Bronchial epithelial cell (primary cell): ENCODE measurements at regions not wholly inside any gene's neighbourhood (a gene's known extent, or its start where the extent isn't known, plus 50 kb on each side); places are given as distances from the start of the nearest gene placed in this dataset.

Experiments used
- DNase-seq: peaks from one replicate; pipeline ENCODE4 v3.0.0-alpha.2; 2010; ENCODE audit warnings: low read depth
- FAIRE-seq: peaks from 2 replicates; lab custom pipeline; 2011; peaks lifted over from hg19 to GRCh38; lab: Jason Lieb, UNC
- H3K27me3 ChIP-seq: 2 replicates; pipeline ENCODE4 v1.5.1; 2011; ENCODE audit warnings: low read length; ENCODE audit not compliant: control insufficient read depth, insufficient read depth
- H3K36me3 ChIP-seq: 2 replicates; pipeline ENCODE4 v1.5.1; 2011; ENCODE audit warnings: low read length; ENCODE audit not compliant: control insufficient read depth, insufficient read depth
- H3K4me3 ChIP-seq: 2 replicates; pipeline ENCODE4 v1.5.1; 2011; ENCODE audit warnings: mild to moderate bottlenecking, low read depth, low read length, control low read depth
- TF ChIP-seq, protein P1 (sequence below): IDR thresholded peaks from 2 replicates; pipeline ENCODE4 v1.5.1; 2011; ENCODE audit warnings: mild to moderate bottlenecking, moderate library complexity, low read length, control low read depth, inconsistent platforms; ENCODE audit not compliant: insufficient read depth, severe bottlenecking

- FAIRE-seq = no peak
- no peak for DNase-seq
Observed at GRCh38 chr3:111414531-111414930, 127.5 kb upstream of the CD96 start.

DNA sequence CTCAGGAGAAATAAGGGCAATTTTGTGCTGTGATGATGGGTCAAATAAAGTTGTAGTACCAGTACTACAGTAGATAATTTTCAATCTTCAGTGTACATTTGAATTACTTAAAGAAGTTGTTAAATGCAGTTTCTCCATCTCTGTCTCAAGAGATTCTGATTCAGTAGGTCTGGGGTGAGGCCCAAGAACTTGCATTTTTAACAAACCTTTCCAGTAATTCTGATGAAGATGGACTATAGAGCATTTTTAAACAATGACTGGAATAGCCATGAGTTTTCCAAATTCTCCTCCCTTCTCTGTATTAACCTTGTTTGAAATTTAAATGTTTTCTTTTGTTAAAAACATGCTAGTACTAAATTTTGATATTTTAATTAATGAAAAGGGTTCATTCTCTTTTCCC lies 127.0 kb upstream of the CD96 start:
- TF ChIP-seq, protein P1, sequence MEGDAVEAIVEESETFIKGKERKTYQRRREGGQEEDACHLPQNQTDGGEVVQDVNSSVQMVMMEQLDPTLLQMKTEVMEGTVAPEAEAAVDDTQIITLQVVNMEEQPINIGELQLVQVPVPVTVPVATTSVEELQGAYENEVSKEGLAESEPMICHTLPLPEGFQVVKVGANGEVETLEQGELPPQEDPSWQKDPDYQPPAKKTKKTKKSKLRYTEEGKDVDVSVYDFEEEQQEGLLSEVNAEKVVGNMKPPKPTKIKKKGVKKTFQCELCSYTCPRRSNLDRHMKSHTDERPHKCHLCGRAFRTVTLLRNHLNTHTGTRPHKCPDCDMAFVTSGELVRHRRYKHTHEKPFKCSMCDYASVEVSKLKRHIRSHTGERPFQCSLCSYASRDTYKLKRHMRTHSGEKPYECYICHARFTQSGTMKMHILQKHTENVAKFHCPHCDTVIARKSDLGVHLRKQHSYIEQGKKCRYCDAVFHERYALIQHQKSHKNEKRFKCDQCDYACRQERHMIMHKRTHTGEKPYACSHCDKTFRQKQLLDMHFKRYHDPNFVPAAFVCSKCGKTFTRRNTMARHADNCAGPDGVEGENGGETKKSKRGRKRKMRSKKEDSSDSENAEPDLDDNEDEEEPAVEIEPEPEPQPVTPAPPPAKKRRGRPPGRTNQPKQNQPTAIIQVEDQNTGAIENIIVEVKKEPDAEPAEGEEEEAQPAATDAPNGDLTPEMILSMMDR = no peak
- DNase-seq (no peak), FAIRE-seq (no peak)
- Histone ChIP-seq H3K36me3 (no peaks in the 10 kb centered on the region), H3K4me3 (no peak overlapping the region), H3K27me3 (no peaks in the 10 kb centered on the region)

More at GRCh38 chr3:111414531-111414930, 127.5 kb upstream of the CD96 start:
- Histone ChIP-seq H3K27me3 (no peaks in the 10 kb centered on the region), H3K4me3 (no peak overlapping the region), H3K36me3 (no peaks in the 10 kb centered on the region)
- TF ChIP-seq, protein P1 = no peak

GRCh38 chr3:111418391-111418790 lies 123.6 kb upstream of the CD96 start:
- no peak for FAIRE-seq

GRCh38 chr3:111428301-111428700 lies 113.7 kb upstream of the CD96 start:
- H3K4me3 ChIP-seq = no peak overlapping the region
- no peaks in the 10 kb centered on the region for H3K27me3 ChIP-seq
- TF ChIP-seq, protein P1 = no peak
- H3K36me3 ChIP-seq = no peaks in the 10 kb centered on the region
- DNase-seq (no peak), FAIRE-seq (peak; percentile 23)

More at GRCh38 chr3:111418391-111418790, 123.6 kb upstream of the CD96 start:
- H3K27me3 ChIP-seq = no peaks in the 10 kb centered on the region
- no peaks in the 10 kb centered on the region for H3K36me3 ChIP-seq
- TF ChIP-seq, protein P1 = no peak
- no peak for DNase-seq
- no peak overlapping the region for H3K4me3 ChIP-seq

DNA sequence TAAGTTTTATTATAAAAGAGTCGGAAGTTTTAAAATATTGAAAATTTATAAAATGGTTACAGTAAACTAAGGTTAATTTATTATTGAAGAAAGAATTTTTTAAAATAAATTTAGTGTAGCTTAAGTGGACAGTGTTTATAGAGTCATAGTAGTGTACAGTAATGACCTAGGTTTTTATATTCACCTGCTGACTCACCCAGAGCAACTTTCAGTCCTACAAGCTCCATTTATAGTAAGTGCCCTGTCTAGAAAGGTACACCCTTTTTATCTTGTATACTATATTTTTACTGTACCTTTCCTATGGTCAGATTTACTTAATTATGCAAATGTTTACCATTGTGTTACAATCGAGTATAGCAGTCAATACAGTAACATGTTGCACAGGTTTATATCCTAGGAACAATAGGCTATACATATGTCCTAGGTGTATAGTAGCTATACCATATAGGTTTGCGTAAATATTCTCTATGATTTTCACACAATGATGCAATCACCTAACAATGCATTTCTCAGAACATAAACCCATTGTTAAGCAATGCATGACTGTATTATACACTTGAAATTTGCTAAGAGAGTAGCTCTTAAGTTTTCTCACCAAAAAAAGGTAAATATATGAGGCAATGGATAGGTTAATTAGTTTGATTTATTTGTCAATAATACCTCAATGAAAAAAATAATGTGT lies 106.9 kb upstream of the CD96 start:
- no peaks in the 10 kb centered on the region for H3K36me3 ChIP-seq
- H3K4me3 ChIP-seq = no peak overlapping the region
- TF ChIP-seq, protein P1 = no peak
- no peak for FAIRE-seq
- H3K27me3 ChIP-seq = no peaks in the 10 kb centered on the region
- peak; percentile 58 for DNase-seq

DNA sequence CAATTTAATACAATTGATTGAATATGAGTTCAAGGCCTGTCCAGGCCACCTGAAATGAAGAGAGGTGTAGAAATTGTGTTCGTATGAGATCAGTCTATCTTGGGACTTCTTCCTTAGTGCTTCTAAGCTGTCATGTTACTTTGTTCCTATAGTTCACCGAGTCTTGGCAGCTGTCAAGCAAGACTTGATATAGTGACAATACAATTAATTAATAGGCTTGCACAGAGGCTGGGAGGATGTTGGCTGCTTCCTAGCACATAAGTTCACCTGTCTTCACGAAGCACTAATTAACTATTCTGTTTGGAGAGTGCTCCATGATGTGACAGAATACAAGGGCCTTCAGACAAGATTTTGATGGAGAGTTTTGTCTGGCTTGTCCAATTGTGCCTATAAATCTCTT lies 103.7 kb upstream of the CD96 start:
- DNase-seq = no peak
- FAIRE-seq = no peak

More for the DNA sequence above, 103.7 kb upstream of the CD96 start:
- no peaks in the 10 kb centered on the region for H3K27me3 ChIP-seq
- H3K36me3 ChIP-seq = no peaks in the 10 kb centered on the region
- H3K4me3 ChIP-seq = no peak overlapping the region
- TF ChIP-seq, protein P1 = no peak
